ENCODE measurements at regions not wholly inside any gene's neighbourhood (a gene's known extent, or its start where the extent isn't known, plus 50 kb on each side); places are given as distances from the start of the nearest gene placed in this dataset.

GRCh38 chr6:50116797-50117542 lies 67.2 kb upstream of the DEFB112 start:
- no peak overlapping the region for H3K27ac ChIP-seq (ENCODE audit: low read depth, low read length)
- no peak for TF ChIP-seq CTCF (IDR thresholded peaks at IDR 0.05; ENCODE audit: low read depth, low read length)
- no peaks in the 10 kb centered on the region for H3K27me3 ChIP-seq (ENCODE audit: control insufficient read depth, insufficient read depth, low read length)
- CTCF ChIA-PET = interaction anchor here (1.0 kb wide), 2 partner anchors 12 to 29 kb away, joined by 3 read pairs; no protein-coding TSS in a partner anchor
- DNase-seq (ENCODE audit: low read depth, low spot score) = no peak
- POLR2A ChIA-PET = no interaction called here
- no peaks in the 10 kb centered on the region for H3K9me3 ChIP-seq (ENCODE audit: control insufficient read depth, insufficient read depth, low read length)
- H3K4me3 ChIP-seq (ENCODE audit: low read depth, low read length) = no peak overlapping the region

- DNase-seq (ENCODE audit: low read depth, low spot score) = no peak
- ChIA-PET POLR2A (no interaction called here), CTCF (no interaction called here)
- Histone ChIP-seq H3K4me3 (ENCODE audit: low read depth, low read length) (no peak overlapping the region), H3K9me3 (ENCODE audit: control insufficient read depth, insufficient read depth, low read length) (no peaks in the 10 kb centered on the region), H3K27ac (ENCODE audit: low read depth, low read length) (no peak overlapping the region), H3K27me3 (ENCODE audit: control insufficient read depth, insufficient read depth, low read length) (no peaks in the 10 kb centered on the region)
- TF ChIP-seq CTCF (IDR thresholded peaks at IDR 0.05; ENCODE audit: low read depth, low read length) = no peak
Measured at GRCh38 chr6:50120300-50120699, 70.6 kb upstream of the DEFB112 start.

GRCh38 chr6:50123688-50124087 lies 74.0 kb upstream of the DEFB112 start:
- H3K27ac ChIP-seq (ENCODE audit: low read depth, low read length) = no peak overlapping the region
- POLR2A ChIA-PET = no interaction called here
- DNase-seq (ENCODE audit: low read depth, low spot score) = no peak

DNA sequence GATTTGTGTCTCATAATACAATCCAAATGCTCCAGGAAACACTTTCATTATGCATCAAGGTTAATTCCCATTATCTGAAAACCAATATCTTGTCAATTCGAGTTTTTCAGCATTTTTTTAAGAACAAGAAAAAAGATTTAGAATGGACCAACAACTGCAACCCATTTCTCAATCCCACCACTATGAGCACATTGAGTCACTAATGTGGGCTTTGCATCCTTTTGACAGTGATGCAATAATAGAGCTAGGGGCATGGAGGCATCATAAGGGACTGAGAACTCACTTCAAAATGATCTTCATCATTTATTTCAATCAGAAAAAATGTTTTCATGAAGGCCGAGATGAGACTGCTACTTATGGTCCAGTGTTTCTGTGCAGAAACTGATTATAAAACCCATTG lies 74.8 kb upstream of the DEFB112 start:
- no peak overlapping the region for H3K27ac ChIP-seq (ENCODE audit: low read depth, low read length)
- CTCF ChIA-PET = no interaction called here
- no peak for DNase-seq (ENCODE audit: low read depth, low spot score)
- TF ChIP-seq CTCF (IDR thresholded peaks at IDR 0.05; ENCODE audit: low read depth, low read length) = no peak
- no peaks in the 10 kb centered on the region for H3K9me3 ChIP-seq (ENCODE audit: control insufficient read depth, insufficient read depth, low read length)
- POLR2A ChIA-PET = no interaction called here
- H3K27me3 ChIP-seq (ENCODE audit: control insufficient read depth, insufficient read depth, low read length) = no peaks in the 10 kb centered on the region
- no peak overlapping the region for H3K4me3 ChIP-seq (ENCODE audit: low read depth, low read length)

More at GRCh38 chr6:50123688-50124087, 74.0 kb upstream of the DEFB112 start:
- CTCF ChIA-PET = interaction anchor here (0.6 kb wide), 1 partner anchor 589 kb away, joined by 3 read pairs; no protein-coding TSS in a partner anchor
- no peaks in the 10 kb centered on the region for H3K27me3 ChIP-seq (ENCODE audit: control insufficient read depth, insufficient read depth, low read length)
- H3K9me3 ChIP-seq (ENCODE audit: control insufficient read depth, insufficient read depth, low read length) = no peaks in the 10 kb centered on the region
- no peak for TF ChIP-seq CTCF (IDR thresholded peaks at IDR 0.05; ENCODE audit: low read depth, low read length)
- no peak overlapping the region for H3K4me3 ChIP-seq (ENCODE audit: low read depth, low read length)

- ChIA-PET POLR2A (no interaction called here), CTCF (interaction anchor here (0.5 to 4.4 kb wide), 21 partner anchors 9 to 1894 kb away, joined by 3 to 36 read pairs (median 4); no protein-coding TSS in a partner anchor)
- no peaks in the 10 kb centered on the region for H3K27me3 ChIP-seq (ENCODE audit: control insufficient read depth, insufficient read depth, low read length)
- H3K4me3 ChIP-seq (ENCODE audit: low read depth, low read length) = no peak overlapping the region
- DNase-seq (ENCODE audit: low read depth, low spot score) = no peak
- TF ChIP-seq CTCF (IDR thresholded peaks at IDR 0.05; ENCODE audit: low read depth, low read length) = peak; percentile 48
- no peaks in the 10 kb centered on the region for H3K9me3 ChIP-seq (ENCODE audit: control insufficient read depth, insufficient read depth, low read length)
- H3K27ac ChIP-seq (ENCODE audit: low read depth, low read length) = no peak overlapping the region
Measured at GRCh38 chr6:50128420-50129005, 78.8 kb upstream of the DEFB112 start.

Measured in AG04450 (cell line).